ENCODE measurements at regions not wholly inside any gene's neighbourhood (a gene's known extent, or its start where the extent isn't known, plus 50 kb on each side); places are given as distances from the start of the nearest gene placed in this dataset.

GRCh38 chr6:74871757-74872156, 334.1 kb downstream of the COL12A1 start:
- Histone ChIP-seq H3K36me3 (ENCODE audit: insufficient read depth, low read length) (no peaks in the 10 kb centered on the region), H3K79me2 (ENCODE audit: insufficient read depth, low read length) (no peaks in the 10 kb centered on the region), H3K4me1 (ENCODE audit: insufficient read depth, low read length) (peaks cover 27% of the 10 kb centered on the region), H3K4me3 (ENCODE audit: insufficient read depth, low read length) (no peak overlapping the region), H3K4me2 (ENCODE audit: insufficient read depth, low read length) (no peak overlapping the region), H2AFZ (ENCODE audit: low read length) (no peak overlapping the region), H3K27ac (ENCODE audit: low read depth, low read length) (peak overlapping the region; percentile 56), H3K27me3 (ENCODE audit: insufficient read depth, low read length) (no peaks in the 10 kb centered on the region), H4K20me1 (ENCODE audit: insufficient read depth, low read length) (no peaks in the 10 kb centered on the region), H3K9me3 (ENCODE audit: low read depth, low read length) (no peaks in the 10 kb centered on the region)
- TF ChIP-seq CTCF (IDR thresholded peaks at IDR 0.05; ENCODE audit: extremely low read depth, low read depth, low read length): no peak
- no peak for DNase-seq (ENCODE audit: insufficient read length, low spot score, missing footprints)

- Histone ChIP-seq H3K4me3 (ENCODE audit: insufficient read depth, low read length) (no peak overlapping the region), H3K36me3 (ENCODE audit: insufficient read depth, low read length) (no peaks in the 10 kb centered on the region), H3K4me2 (ENCODE audit: insufficient read depth, low read length) (no peak overlapping the region), H3K27me3 (ENCODE audit: insufficient read depth, low read length) (no peaks in the 10 kb centered on the region), H3K27ac (ENCODE audit: low read depth, low read length) (no peak overlapping the region), H3K9me3 (ENCODE audit: low read depth, low read length) (no peaks in the 10 kb centered on the region), H2AFZ (ENCODE audit: low read length) (no peak overlapping the region), H3K4me1 (ENCODE audit: insufficient read depth, low read length) (peaks cover 27% of the 10 kb centered on the region), H3K79me2 (ENCODE audit: insufficient read depth, low read length) (no peaks in the 10 kb centered on the region), H4K20me1 (ENCODE audit: insufficient read depth, low read length) (no peaks in the 10 kb centered on the region)
- peak; percentile 22 for TF ChIP-seq CTCF (IDR thresholded peaks at IDR 0.05; ENCODE audit: extremely low read depth, low read depth, low read length)
- no peak for DNase-seq (ENCODE audit: insufficient read length, low spot score, missing footprints)
Observed at GRCh38 chr6:74870403-74870802, 335.4 kb downstream of the COL12A1 start.

- H2AFZ ChIP-seq (ENCODE audit: low read length): no peak overlapping the region
- TF ChIP-seq CTCF (IDR thresholded peaks at IDR 0.05; ENCODE audit: extremely low read depth, low read depth, low read length): no peak
Observed at GRCh38 chr6:74867291-74867690, 338.6 kb downstream of the COL12A1 start.

GRCh38 chr6:74863968-74864367, 341.9 kb downstream of the COL12A1 start:
- TF ChIP-seq CTCF (IDR thresholded peaks at IDR 0.05; ENCODE audit: extremely low read depth, low read depth, low read length): no peak
- DNase-seq (ENCODE audit: insufficient read length, low spot score, missing footprints): no peak
- H4K20me1 ChIP-seq (ENCODE audit: insufficient read depth, low read length): no peaks in the 10 kb centered on the region
- no peak overlapping the region for H3K27ac ChIP-seq (ENCODE audit: low read depth, low read length)
- H3K4me1 ChIP-seq (ENCODE audit: insufficient read depth, low read length): no peaks in the 10 kb centered on the region
- H3K4me2 ChIP-seq (ENCODE audit: insufficient read depth, low read length): no peak overlapping the region
- no peaks in the 10 kb centered on the region for H3K27me3 ChIP-seq (ENCODE audit: insufficient read depth, low read length)
- peak overlapping the region; percentile 6 for H2AFZ ChIP-seq (ENCODE audit: low read length)
- no peak overlapping the region for H3K4me3 ChIP-seq (ENCODE audit: insufficient read depth, low read length)
- H3K79me2 ChIP-seq (ENCODE audit: insufficient read depth, low read length): no peaks in the 10 kb centered on the region
- no peaks in the 10 kb centered on the region for H3K9me3 ChIP-seq (ENCODE audit: low read depth, low read length)
- H3K36me3 ChIP-seq (ENCODE audit: insufficient read depth, low read length): no peaks in the 10 kb centered on the region

More at GRCh38 chr6:74867291-74867690, 338.6 kb downstream of the COL12A1 start:
- H3K9me3 ChIP-seq (ENCODE audit: low read depth, low read length): no peaks in the 10 kb centered on the region
- no peak overlapping the region for H3K4me3 ChIP-seq (ENCODE audit: insufficient read depth, low read length)
- no peak overlapping the region for H3K4me2 ChIP-seq (ENCODE audit: insufficient read depth, low read length)
- H3K27me3 ChIP-seq (ENCODE audit: insufficient read depth, low read length): no peaks in the 10 kb centered on the region
- no peak overlapping the region for H3K27ac ChIP-seq (ENCODE audit: low read depth, low read length)
- no peaks in the 10 kb centered on the region for H3K79me2 ChIP-seq (ENCODE audit: insufficient read depth, low read length)
- H3K4me1 ChIP-seq (ENCODE audit: insufficient read depth, low read length): peaks cover 14% of the 10 kb centered on the region
- peak; percentile 36 for DNase-seq (ENCODE audit: insufficient read length, low spot score, missing footprints)
- no peaks in the 10 kb centered on the region for H3K36me3 ChIP-seq (ENCODE audit: insufficient read depth, low read length)
- no peaks in the 10 kb centered on the region for H4K20me1 ChIP-seq (ENCODE audit: insufficient read depth, low read length)

Data from osteoblast (primary cell).